Naive thymus-derived CD8-positive, alpha-beta T cell (primary cell): ENCODE measurements at regions not wholly inside any gene's neighbourhood (a gene's known extent, or its start where the extent isn't known, plus 50 kb on each side); places are given as distances from the start of the nearest gene placed in this dataset.

Experiments
- ATAC-seq, 2 donors: fragments of 150-1000 bp; cut with Tn5 transposase in 1 of 2; sonication (Bioruptor Pico), chemical (Tn5 transposase) in 1 of 2; 1 replicate in 1 of 2; 2 replicates in 1 of 2; pipeline ENCODE4 v1.10.0; 2021; ENCODE audit warnings: mild to moderate bottlenecking in 2 of 2, moderate library complexity in 2 of 2
- POLR2A ChIA-PET: fragments of 350-600 bp; sonication (Branson Sonifier 250); formaldehyde crosslinking; loops from one replicate; lab custom pipeline; 2021; ENCODE audit warnings: antibody characterized with exemption; lab: Charles Lee
- DNase-seq, 10 donors: peaks; one replicate each; pipeline versions ENCODE4 v3.0.0 to v3.0.0-alpha.2; 2020 to 2022
- H3K27ac Mint-ChIP-seq, 10 donors: one replicate each; pipeline ENCODE4 v1.8.0; 2020 to 2022; ENCODE audit warnings: mild to moderate bottlenecking in 10 of 10, mixed read lengths in 10 of 10, moderate library complexity in 4 of 10, inconsistent platforms in 1 of 10
- H3K27me3 Mint-ChIP-seq, 5 donors: one replicate each; pipeline ENCODE4 v1.8.0; 2021 to 2022; ENCODE audit warnings: mixed read lengths in 5 of 5
- H3K36me3 Mint-ChIP-seq, 3 donors: one replicate each; pipeline ENCODE4 v1.8.0; 2020 to 2022; ENCODE audit warnings: mixed read lengths in 3 of 3, mild to moderate bottlenecking in 2 of 3, inconsistent platforms in 1 of 3
- H3K4me1 Mint-ChIP-seq, 4 donors: one replicate each; pipeline ENCODE4 v1.8.0; 2021 to 2022; ENCODE audit warnings: mixed read lengths in 4 of 4
- H3K4me3 Mint-ChIP-seq, 10 donors: one replicate each; pipeline ENCODE4 v1.8.0; 2020 to 2022; ENCODE audit warnings: mild to moderate bottlenecking in 10 of 10, mixed read lengths in 10 of 10, moderate library complexity in 6 of 10, inconsistent platforms in 1 of 10
- H3K9me3 Mint-ChIP-seq, 9 donors: one replicate each; pipeline ENCODE4 v1.8.0; 2020 to 2022; ENCODE audit warnings: mixed read lengths in 9 of 9, mild to moderate bottlenecking in 3 of 9, inconsistent platforms in 1 of 9, moderate library complexity in 1 of 9

GRCh38 chr5:114210662-114211061 lies 151.2 kb upstream of the KCNN2 start:
- Mint-ChIP-seq H3K36me3 (no peaks in the 10 kb centered on the region), H3K9me3 (peaks cover 0 to 35% (median 2%) of the 10 kb centered on the region in 9 donors), H3K4me1 (no peaks in the 10 kb centered on the region), H3K4me3 (no peak overlapping the region), H3K27me3 (no peaks in the 10 kb centered on the region), H3K27ac (no peak overlapping the region)
- POLR2A ChIA-PET: no interaction called here
- ATAC-seq: no peak
- no peak for DNase-seq

- POLR2A ChIA-PET: no interaction called here
Observed at GRCh38 chr5:114221807-114222206, 140.1 kb upstream of the KCNN2 start.

GRCh38 chr5:114223866-114224265 lies 138.0 kb upstream of the KCNN2 start:
- no peak for DNase-seq
- no peak for ATAC-seq
- POLR2A ChIA-PET: no interaction called here
- H3K27me3 Mint-ChIP-seq: no peaks in the 10 kb centered on the region
- no peak overlapping the region for H3K4me3 Mint-ChIP-seq
- no peak overlapping the region for H3K27ac Mint-ChIP-seq
- peaks cover 0 to 27% (median 10%) of the 10 kb centered on the region in 9 donors for H3K9me3 Mint-ChIP-seq
- no peaks in the 10 kb centered on the region for H3K36me3 Mint-ChIP-seq
- H3K4me1 Mint-ChIP-seq: no peaks in the 10 kb centered on the region

More at GRCh38 chr5:114221807-114222206, 140.1 kb upstream of the KCNN2 start:
- no peak overlapping the region for H3K27ac Mint-ChIP-seq
- DNase-seq: no peak
- peaks cover 0 to 41% (median 11%) of the 10 kb centered on the region in 9 donors for H3K9me3 Mint-ChIP-seq
- H3K4me3 Mint-ChIP-seq: no peak overlapping the region
- H3K36me3 Mint-ChIP-seq: peaks cover 0 to 7% (median 0%) of the 10 kb centered on the region in 3 donors
- H3K27me3 Mint-ChIP-seq: no peaks in the 10 kb centered on the region
- ATAC-seq: no peak
- H3K4me1 Mint-ChIP-seq: no peaks in the 10 kb centered on the region

GRCh38 chr5:114237766-114238165 lies 124.1 kb upstream of the KCNN2 start:
- H3K27me3 Mint-ChIP-seq: no peaks in the 10 kb centered on the region
- H3K36me3 Mint-ChIP-seq: no peaks in the 10 kb centered on the region
- no peak overlapping the region for H3K4me3 Mint-ChIP-seq
- DNase-seq (no peak), ATAC-seq (no peak)
- no peaks in the 10 kb centered on the region for H3K4me1 Mint-ChIP-seq
- POLR2A ChIA-PET: no interaction called here
- peaks cover 0 to 15% (median 3%) of the 10 kb centered on the region in 9 donors for H3K9me3 Mint-ChIP-seq
- H3K27ac Mint-ChIP-seq: no peak overlapping the region

- H3K27ac Mint-ChIP-seq: no peak overlapping the region
- H3K9me3 Mint-ChIP-seq: peaks cover 0 to 13% (median 3%) of the 10 kb centered on the region in 9 donors
- DNase-seq: no peak
- no peak overlapping the region for H3K4me3 Mint-ChIP-seq
- no peaks in the 10 kb centered on the region for H3K4me1 Mint-ChIP-seq
- POLR2A ChIA-PET: no interaction called here
- no peaks in the 10 kb centered on the region for H3K36me3 Mint-ChIP-seq
- no peak for ATAC-seq
- no peaks in the 10 kb centered on the region for H3K27me3 Mint-ChIP-seq
Observed at GRCh38 chr5:114238771-114239313, 123.0 kb upstream of the KCNN2 start.

- Mint-ChIP-seq H3K36me3 (no peaks in the 10 kb centered on the region), H3K4me3 (no peak overlapping the region), H3K27me3 (no peaks in the 10 kb centered on the region), H3K27ac (no peak overlapping the region), H3K9me3 (peaks cover 0 to 18% (median 0%) of the 10 kb centered on the region in 9 donors), H3K4me1 (no peaks in the 10 kb centered on the region)
- POLR2A ChIA-PET: no interaction called here
- DNase-seq: no peak
- ATAC-seq: no peak
Observed at GRCh38 chr5:114243281-114243971, 118.4 kb upstream of the KCNN2 start.

- no peak for ATAC-seq
- no peak overlapping the region for H3K27ac Mint-ChIP-seq
- POLR2A ChIA-PET: no interaction called here
- no peaks in the 10 kb centered on the region for H3K27me3 Mint-ChIP-seq
- H3K4me1 Mint-ChIP-seq: no peaks in the 10 kb centered on the region
- no peak overlapping the region for H3K4me3 Mint-ChIP-seq
- H3K9me3 Mint-ChIP-seq: peaks cover 0 to 14% (median 0%) of the 10 kb centered on the region in 9 donors
- H3K36me3 Mint-ChIP-seq: no peaks in the 10 kb centered on the region
- DNase-seq: no peak
Observed at GRCh38 chr5:114243972-114244317, 117.9 kb upstream of the KCNN2 start.

GRCh38 chr5:114249823-114250222 lies 112.0 kb upstream of the KCNN2 start:
- Mint-ChIP-seq H3K27ac (no peak overlapping the region), H3K9me3 (peaks cover 0 to 6% (median 0%) of the 10 kb centered on the region in 9 donors), H3K4me3 (no peak overlapping the region), H3K4me1 (no peaks in the 10 kb centered on the region), H3K27me3 (peaks cover 0 to 1% (median 0%) of the 10 kb centered on the region in 5 donors), H3K36me3 (no peaks in the 10 kb centered on the region)
- no peak for ATAC-seq
- no peak for DNase-seq
- POLR2A ChIA-PET: no interaction called here

GRCh38 chr5:114250536-114250935 lies 111.3 kb upstream of the KCNN2 start:
- Mint-ChIP-seq H3K4me1 (no peaks in the 10 kb centered on the region), H3K9me3 (peaks cover 0 to 6% (median 0%) of the 10 kb centered on the region in 9 donors), H3K27me3 (peaks cover 0 to 1% (median 0%) of the 10 kb centered on the region in 5 donors), H3K36me3 (no peaks in the 10 kb centered on the region), H3K4me3 (no peak overlapping the region), H3K27ac (no peak overlapping the region)
- DNase-seq: no peak
- ATAC-seq: no peak
- POLR2A ChIA-PET: no interaction called here

- H3K27me3 Mint-ChIP-seq: peaks cover 0 to 1% (median 0%) of the 10 kb centered on the region in 5 donors
- no peaks in the 10 kb centered on the region for H3K36me3 Mint-ChIP-seq
- DNase-seq (no peak), ATAC-seq (no peak)
- POLR2A ChIA-PET: no interaction called here
- H3K27ac Mint-ChIP-seq: no peak overlapping the region
- no peak overlapping the region for H3K4me3 Mint-ChIP-seq
- no peaks in the 10 kb centered on the region for H3K4me1 Mint-ChIP-seq
- peaks cover 0 to 6% (median 0%) of the 10 kb centered on the region in 9 donors for H3K9me3 Mint-ChIP-seq
Observed at GRCh38 chr5:114252226-114252625, 109.6 kb upstream of the KCNN2 start.

- DNase-seq (no peak), ATAC-seq (no peak)
- no peak overlapping the region for H3K4me3 Mint-ChIP-seq
- H3K27ac Mint-ChIP-seq: no peak overlapping the region
- POLR2A ChIA-PET: no interaction called here
- H3K27me3 Mint-ChIP-seq: peaks cover 0 to 6% (median 1%) of the 10 kb centered on the region in 5 donors
- H3K4me1 Mint-ChIP-seq: no peaks in the 10 kb centered on the region
- H3K36me3 Mint-ChIP-seq: no peaks in the 10 kb centered on the region
- peaks cover 0 to 6% (median 0%) of the 10 kb centered on the region in 9 donors for H3K9me3 Mint-ChIP-seq
Observed at GRCh38 chr5:114255260-114255659, 106.6 kb upstream of the KCNN2 start.

- H3K27me3 Mint-ChIP-seq: peaks cover 0 to 6% (median 0%) of the 10 kb centered on the region in 5 donors
- H3K4me3 Mint-ChIP-seq: no peak overlapping the region
- ATAC-seq: no peak
- H3K36me3 Mint-ChIP-seq: no peaks in the 10 kb centered on the region
- H3K4me1 Mint-ChIP-seq: no peaks in the 10 kb centered on the region
- H3K9me3 Mint-ChIP-seq: peaks cover 0 to 7% (median 0%) of the 10 kb centered on the region in 9 donors
- no peak overlapping the region for H3K27ac Mint-ChIP-seq
- no peak for DNase-seq
- POLR2A ChIA-PET: no interaction called here
Observed at GRCh38 chr5:114261989-114262388, 99.9 kb upstream of the KCNN2 start.

- Mint-ChIP-seq H3K9me3 (peaks cover 0 to 3% (median 0%) of the 10 kb centered on the region in 9 donors), H3K27ac (no peak overlapping the region), H3K27me3 (no peaks in the 10 kb centered on the region), H3K4me3 (no peak overlapping the region), H3K4me1 (no peaks in the 10 kb centered on the region), H3K36me3 (no peaks in the 10 kb centered on the region)
- DNase-seq (no peak), ATAC-seq (no peak)
- POLR2A ChIA-PET: no interaction called here
Observed at GRCh38 chr5:114265432-114266060, 96.3 kb upstream of the KCNN2 start.
